ENCODE measurements at regions not wholly inside any gene's neighbourhood (a gene's known extent, or its start where the extent isn't known, plus 50 kb on each side); places are given as distances from the start of the nearest gene placed in this dataset.

GRCh38 chr6:166687879-166688205 is 60.8 kb upstream of the RPS6KA2 start:
- DNase-seq, result no peak

- no peak for DNase-seq
Observed at GRCh38 chr6:166687070-166687878, 60.2 kb upstream of the RPS6KA2 start.

GRCh38 chr6:166686317-166686716 is 59.3 kb upstream of the RPS6KA2 start:
- DNase-seq, result no peak

- no peak for DNase-seq
Observed at GRCh38 chr6:166684866-166685265, 57.8 kb upstream of the RPS6KA2 start.

GRCh38 chr6:166684170-166684569 is 57.1 kb upstream of the RPS6KA2 start:
- DNase-seq, result no peak

- no peak for DNase-seq
Observed at GRCh38 chr6:166683477-166683876, 56.4 kb upstream of the RPS6KA2 start.

- DNase-seq, result no peak
Observed at GRCh38 chr6:166679566-166679965, 52.5 kb upstream of the RPS6KA2 start.

GRCh38 chr6:166678426-166678825 is 51.4 kb upstream of the RPS6KA2 start:
- DNase-seq, result no peak

- no peak for DNase-seq
Observed at GRCh38 chr6:166677941-166678340, 50.9 kb upstream of the RPS6KA2 start.

Data from activated CD4-positive, alpha-beta T cell treated with anti-CD3 and anti-CD28 coated beads, Interleukin-10, Interleukin-2, amounts not matched to agents 100 ng/mL and 50 ng/mL, durations not matched to agents 16 hours and 8 hours (primary cell).